ENCODE measurements at regions not wholly inside any gene's neighbourhood (a gene's known extent, or its start where the extent isn't known, plus 50 kb on each side); places are given as distances from the start of the nearest gene placed in this dataset.

GRCh38 chr4:102129810-102130209 is 215.5 kb downstream of the SLC39A8 start:
- TF ChIP-seq, protein P1, sequence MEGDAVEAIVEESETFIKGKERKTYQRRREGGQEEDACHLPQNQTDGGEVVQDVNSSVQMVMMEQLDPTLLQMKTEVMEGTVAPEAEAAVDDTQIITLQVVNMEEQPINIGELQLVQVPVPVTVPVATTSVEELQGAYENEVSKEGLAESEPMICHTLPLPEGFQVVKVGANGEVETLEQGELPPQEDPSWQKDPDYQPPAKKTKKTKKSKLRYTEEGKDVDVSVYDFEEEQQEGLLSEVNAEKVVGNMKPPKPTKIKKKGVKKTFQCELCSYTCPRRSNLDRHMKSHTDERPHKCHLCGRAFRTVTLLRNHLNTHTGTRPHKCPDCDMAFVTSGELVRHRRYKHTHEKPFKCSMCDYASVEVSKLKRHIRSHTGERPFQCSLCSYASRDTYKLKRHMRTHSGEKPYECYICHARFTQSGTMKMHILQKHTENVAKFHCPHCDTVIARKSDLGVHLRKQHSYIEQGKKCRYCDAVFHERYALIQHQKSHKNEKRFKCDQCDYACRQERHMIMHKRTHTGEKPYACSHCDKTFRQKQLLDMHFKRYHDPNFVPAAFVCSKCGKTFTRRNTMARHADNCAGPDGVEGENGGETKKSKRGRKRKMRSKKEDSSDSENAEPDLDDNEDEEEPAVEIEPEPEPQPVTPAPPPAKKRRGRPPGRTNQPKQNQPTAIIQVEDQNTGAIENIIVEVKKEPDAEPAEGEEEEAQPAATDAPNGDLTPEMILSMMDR (conservative IDR thresholded peaks at IDR 0.05; ENCODE audit: low read depth, low read length), result no peak
- TF ChIP-seq EZH2 (IDR thresholded peaks at IDR 0.05; ENCODE audit: borderline replicate concordance, low read depth, low read length, poor library complexity, severe bottlenecking), result no peak

All from A673 (cell line).